Prostate gland (tissue), 2 donors: ENCODE measurements at regions not wholly inside any gene's neighbourhood (a gene's known extent, or its start where the extent isn't known, plus 50 kb on each side); places are given as distances from the start of the nearest gene placed in this dataset.

Source experiments
- DNase-seq: peaks from one replicate; pipeline ENCODE4 v3.0.0-alpha.2; 2019; ENCODE audit warnings: low spot score
- H3K27ac ChIP-seq, 2 donors: fragments of 200-600 bp; sonication (generic); 2 replicates each; pipeline ENCODE4 v1.5.1; 2017 to 2019
- H3K27me3 ChIP-seq: fragments of 200-600 bp; sonication (generic); replicated peaks from 2 replicates; pipeline ENCODE4 v1.5.1; 2019; ENCODE audit not compliant: insufficient read depth
- H3K36me3 ChIP-seq, 2 donors: fragments of 200-600 bp; sonication (generic); 1 replicate in 1 of 2; 2 replicates in 1 of 2; pipeline versions ENCODE4 v1.5.1 to v1.8.1; 2017 to 2019
- H3K4me1 ChIP-seq: fragments of 200-600 bp; sonication (generic); replicated peaks from 2 replicates; pipeline ENCODE4 v1.5.1; 2019
- H3K4me3 ChIP-seq, 2 donors: fragments of 200-600 bp; sonication (generic); 2 replicates each; pipeline ENCODE4 v1.5.1; 2017 to 2019
- H3K9me3 ChIP-seq: fragments of 200-600 bp; sonication (generic); 2 replicates; pipeline ENCODE4 v1.5.1; 2017
- POLR2A ChIP-seq: fragments of 450-650 bp; IDR thresholded peaks from one replicate; pipeline ENCODE4 v1.6.1; 2016; ENCODE audit warnings: antibody characterized with exemption, mild to moderate bottlenecking
- POLR2AphosphoS5 ChIP-seq: sonication (generic); formaldehyde crosslinking; IDR thresholded peaks from one replicate; pipeline ENCODE4 v1.6.1; 2017; ENCODE audit warnings: antibody characterized with exemption
- WGBS: methylation state at CpG from one replicate; pipeline ENCODE4 v1.1.5; 2018; 5-methylcytosine and 5-hydroxymethylcytosine counted together
- intact Hi-C: fragments of 100-400 bp; cut with DNase I; formaldehyde crosslinking; loops from one replicate; pipeline ENCODE4 v1.14.2; 2022
- TF ChIP-seq, protein P1 (sequence below), 4 experiments: fragments of 200-600 bp in 2 of 4; fragments of 450-650 bp in 2 of 4; sonication (generic) in 2 of 4; IDR thresholded peaks; 1 replicate in 3 of 4; 2 replicates in 1 of 4; pipeline ENCODE4 v1.5.1; 2016 to 2019; ENCODE audit warnings: antibody characterized with exemption in 4 of 4, mild to moderate bottlenecking in 2 of 4, moderate library complexity in 2 of 4

DNA sequence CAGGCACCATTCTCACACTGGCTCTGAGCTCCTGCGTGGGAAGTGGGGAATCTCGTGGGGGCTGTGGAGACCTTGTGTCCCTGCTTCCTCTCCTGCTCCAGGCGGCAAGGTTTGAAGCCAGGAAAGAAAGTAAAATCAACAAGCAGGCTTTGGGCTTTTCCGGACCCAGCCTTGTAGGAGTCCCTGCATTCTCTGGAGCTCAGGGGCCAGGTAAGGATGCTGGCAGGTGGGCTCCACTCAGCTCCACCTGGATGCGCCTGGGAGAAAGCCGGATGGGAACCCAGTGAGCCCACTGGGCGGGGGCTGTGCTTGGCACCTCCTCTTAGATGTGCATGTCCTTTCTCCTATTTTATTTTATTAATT, 362.5 kb downstream of the SEC14L1 start:
- no peak for DNase-seq
- H3K36me3 ChIP-seq, result no peaks in the 10 kb centered on the region
- H3K27ac ChIP-seq, result no peak overlapping the region
- H3K27me3 ChIP-seq, result no peaks in the 10 kb centered on the region
- WGBS, result 82% methylated on average over 7 of the region's 7 CpGs
- intact Hi-C loops, result no loop called here
- H3K9me3 ChIP-seq, result no peaks in the 10 kb centered on the region
- no peaks in the 10 kb centered on the region for H3K4me1 ChIP-seq
- TF ChIP-seq POLR2A (no peak), POLR2AphosphoS5 (no peak)
- H3K4me3 ChIP-seq, result no peak overlapping the region

DNA sequence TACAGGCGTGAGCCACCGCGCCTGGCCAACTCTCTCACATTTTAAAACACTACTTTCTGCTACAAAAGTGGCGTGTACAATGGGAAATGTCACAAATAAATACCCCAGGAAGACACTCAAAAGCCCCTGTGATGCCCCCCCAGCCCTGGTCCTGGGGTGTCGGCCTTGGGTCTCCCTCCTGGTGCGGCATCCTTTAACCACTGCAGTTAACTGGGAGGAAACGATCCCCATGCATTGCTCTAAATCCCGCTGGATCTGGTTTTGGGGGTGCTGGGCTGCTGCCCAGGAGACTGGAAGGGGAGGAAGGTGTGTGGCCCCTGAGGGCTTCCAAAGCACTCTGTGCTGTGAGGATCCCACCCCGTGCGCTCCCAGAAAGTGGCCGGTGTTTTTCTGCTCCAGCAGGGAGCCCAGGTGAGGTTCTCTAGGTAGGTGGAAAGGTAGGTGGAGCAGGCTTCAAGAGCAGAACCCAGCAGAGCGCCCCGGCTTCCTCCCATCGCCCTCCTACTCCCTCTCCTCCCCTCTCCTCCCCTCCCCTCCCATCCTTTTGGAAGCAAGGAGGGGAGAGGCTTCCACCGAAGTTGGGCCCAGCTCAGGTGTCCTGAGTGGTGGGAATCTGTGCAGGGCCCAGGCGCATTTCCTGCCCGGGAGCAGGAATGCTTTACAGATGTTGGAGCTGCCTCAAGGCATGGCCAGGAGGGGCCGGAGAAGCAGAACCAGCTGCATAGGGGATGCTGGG, 363.3 kb downstream of the SEC14L1 start:
- WGBS, result 77% methylated on average over 18 of the region's 18 CpGs
- intact Hi-C loops, result no loop called here
- no peaks in the 10 kb centered on the region for H3K4me1 ChIP-seq
- no peak for DNase-seq
- H3K4me3 ChIP-seq, result no peak overlapping the region
- TF ChIP-seq POLR2A (no peak), POLR2AphosphoS5 (no peak)
- TF ChIP-seq, protein P1, sequence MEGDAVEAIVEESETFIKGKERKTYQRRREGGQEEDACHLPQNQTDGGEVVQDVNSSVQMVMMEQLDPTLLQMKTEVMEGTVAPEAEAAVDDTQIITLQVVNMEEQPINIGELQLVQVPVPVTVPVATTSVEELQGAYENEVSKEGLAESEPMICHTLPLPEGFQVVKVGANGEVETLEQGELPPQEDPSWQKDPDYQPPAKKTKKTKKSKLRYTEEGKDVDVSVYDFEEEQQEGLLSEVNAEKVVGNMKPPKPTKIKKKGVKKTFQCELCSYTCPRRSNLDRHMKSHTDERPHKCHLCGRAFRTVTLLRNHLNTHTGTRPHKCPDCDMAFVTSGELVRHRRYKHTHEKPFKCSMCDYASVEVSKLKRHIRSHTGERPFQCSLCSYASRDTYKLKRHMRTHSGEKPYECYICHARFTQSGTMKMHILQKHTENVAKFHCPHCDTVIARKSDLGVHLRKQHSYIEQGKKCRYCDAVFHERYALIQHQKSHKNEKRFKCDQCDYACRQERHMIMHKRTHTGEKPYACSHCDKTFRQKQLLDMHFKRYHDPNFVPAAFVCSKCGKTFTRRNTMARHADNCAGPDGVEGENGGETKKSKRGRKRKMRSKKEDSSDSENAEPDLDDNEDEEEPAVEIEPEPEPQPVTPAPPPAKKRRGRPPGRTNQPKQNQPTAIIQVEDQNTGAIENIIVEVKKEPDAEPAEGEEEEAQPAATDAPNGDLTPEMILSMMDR (IDR thresholded peaks at IDR 0.05), result no peak
- H3K27ac ChIP-seq, result no peak overlapping the region
- H3K9me3 ChIP-seq, result no peaks in the 10 kb centered on the region
- H3K27me3 ChIP-seq, result no peaks in the 10 kb centered on the region
- no peaks in the 10 kb centered on the region for H3K36me3 ChIP-seq

DNA sequence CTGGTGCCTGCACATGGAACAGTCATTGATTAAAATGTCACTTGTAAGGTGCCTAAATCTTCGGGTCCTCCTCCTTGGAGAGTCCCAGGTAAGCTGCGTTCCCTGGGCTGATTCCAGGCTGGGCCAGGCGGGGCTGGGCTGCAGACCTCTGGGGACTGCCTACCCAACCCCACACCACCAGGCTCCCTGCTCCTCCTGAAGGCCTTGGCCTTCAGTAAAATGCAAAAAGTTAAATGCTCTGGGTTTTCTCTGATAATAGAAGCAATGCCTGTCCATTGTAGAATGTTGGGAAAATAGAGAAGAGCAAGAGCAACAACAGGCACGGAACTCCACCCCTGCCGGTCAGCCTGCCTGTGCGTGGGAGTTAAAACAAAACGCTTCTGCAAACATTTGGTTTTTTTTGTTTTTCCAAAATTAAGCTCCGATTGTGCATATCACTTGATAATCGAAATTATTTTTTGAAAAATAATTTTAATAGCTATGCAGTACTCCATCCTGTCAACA, 363.9 kb downstream of the SEC14L1 start:
- TF ChIP-seq POLR2AphosphoS5 (no peak), POLR2A (no peak)
- TF ChIP-seq, protein P1 (IDR thresholded peaks at IDR 0.05), result no peak
- Histone ChIP-seq H3K4me3 (no peak overlapping the region), H3K4me1 (no peaks in the 10 kb centered on the region), H3K36me3 (no peaks in the 10 kb centered on the region), H3K27me3 (no peaks in the 10 kb centered on the region), H3K9me3 (no peaks in the 10 kb centered on the region), H3K27ac (no peak overlapping the region)
- intact Hi-C loops, result no loop called here
- DNase-seq, result no peak
- WGBS, result 73% methylated on average over 9 of the region's 9 CpGs

DNA sequence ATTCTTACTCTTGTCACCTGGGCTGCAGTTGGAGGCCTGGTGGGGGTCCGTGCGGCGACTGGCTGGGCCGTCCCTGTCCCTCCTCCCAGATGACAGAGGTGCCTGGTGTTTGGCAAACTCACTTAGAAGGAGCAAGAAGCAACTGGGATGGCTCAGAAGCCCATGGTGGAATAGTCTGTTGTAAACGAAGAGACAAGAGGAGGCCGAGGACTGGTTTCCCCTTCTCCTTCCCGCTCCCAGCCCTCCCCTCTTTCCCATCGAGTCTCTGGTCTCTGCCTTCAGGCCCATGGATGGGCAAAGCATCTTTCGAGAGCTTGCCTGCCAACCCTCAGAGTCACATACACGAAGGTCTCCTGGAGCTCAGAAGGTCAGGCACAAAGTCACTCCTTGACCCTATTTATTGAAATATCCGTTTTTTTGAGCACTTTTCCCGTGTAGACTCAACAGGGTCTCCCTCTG, 364.4 kb downstream of the SEC14L1 start:
- Histone ChIP-seq H3K36me3 (no peaks in the 10 kb centered on the region), H3K27ac (no peak overlapping the region), H3K4me1 (no peaks in the 10 kb centered on the region), H3K27me3 (no peaks in the 10 kb centered on the region), H3K4me3 (no peak overlapping the region), H3K9me3 (no peaks in the 10 kb centered on the region)
- DNase-seq, result no peak
- intact Hi-C loops, result no loop called here
- 88% methylated on average over 12 of the region's 12 CpGs for WGBS
- TF ChIP-seq, protein P1 (IDR thresholded peaks at IDR 0.05), result no peak
- TF ChIP-seq POLR2A (no peak), POLR2AphosphoS5 (no peak)

DNA sequence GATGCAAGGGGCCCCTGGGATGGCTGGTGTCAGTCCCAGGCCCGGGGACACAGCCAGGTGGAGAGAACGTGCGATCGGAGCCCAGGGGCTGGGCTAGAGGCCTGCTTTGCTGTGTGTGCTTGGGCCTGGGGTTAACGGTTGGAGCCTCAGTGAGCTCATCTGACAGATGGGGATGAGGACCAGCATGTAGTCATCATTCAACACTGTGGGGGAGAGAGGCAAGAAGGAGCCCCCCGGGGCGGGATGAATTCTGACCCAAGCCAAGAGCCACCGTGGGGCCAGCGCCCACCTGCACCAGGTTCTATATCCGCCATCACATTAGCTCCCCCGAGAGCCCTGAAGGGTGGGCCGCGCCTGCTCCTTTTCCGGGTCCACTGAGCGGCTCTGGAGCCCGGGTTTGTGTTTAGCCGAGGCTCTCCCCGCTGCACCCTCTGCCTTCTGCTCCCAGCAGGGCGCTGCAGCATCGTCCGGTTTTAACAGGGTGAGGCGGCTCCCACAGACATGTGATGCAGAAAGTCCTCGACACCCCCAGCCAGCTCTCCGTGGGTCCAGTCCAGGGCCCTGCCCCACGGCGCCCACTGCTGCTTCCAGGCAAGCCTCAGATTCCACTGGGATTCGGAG, 365.7 kb downstream of the SEC14L1 start:
- 86% methylated on average over 27 of the region's 27 CpGs for WGBS
- Histone ChIP-seq H3K4me1 (no peaks in the 10 kb centered on the region), H3K27me3 (no peaks in the 10 kb centered on the region), H3K4me3 (no peak overlapping the region), H3K27ac (no peak overlapping the region), H3K36me3 (no peaks in the 10 kb centered on the region), H3K9me3 (no peaks in the 10 kb centered on the region)
- DNase-seq, result no peak
- TF ChIP-seq, protein P1 (IDR thresholded peaks at IDR 0.05), result no peak
- TF ChIP-seq POLR2A (no peak), POLR2AphosphoS5 (no peak)
- intact Hi-C loops, result no loop called here
